ENCODE measurements at regions not wholly inside any gene's neighbourhood (a gene's known extent, or its start where the extent isn't known, plus 50 kb on each side); places are given as distances from the start of the nearest gene placed in this dataset.

- Mint-ChIP-seq H3K9me3 (peaks cover 6% of the 10 kb centered on the region), H3K27ac (no peak overlapping the region), H3K4me1 (no peaks in the 10 kb centered on the region), H3K4me3 (no peak overlapping the region), H3K36me3 (ENCODE audit: low read depth) (no peaks in the 10 kb centered on the region), H3K27me3 (ENCODE audit: low read depth) (no peaks in the 10 kb centered on the region)
- TF ChIP-seq CTCF (IDR thresholded peaks at IDR 0.05; ENCODE audit: unreplicated experiment in 3 of 3), result no peak
Observed at GRCh38 chr2:58688813-58689212, 447.7 kb upstream of the FANCL start.

- H3K36me3 Mint-ChIP-seq (ENCODE audit: low read depth), result no peaks in the 10 kb centered on the region
- H3K4me1 Mint-ChIP-seq, result no peaks in the 10 kb centered on the region
- H3K27me3 Mint-ChIP-seq (ENCODE audit: low read depth), result no peaks in the 10 kb centered on the region
- no peak overlapping the region for H3K4me3 Mint-ChIP-seq
- peaks cover 6% of the 10 kb centered on the region for H3K9me3 Mint-ChIP-seq
- no peak overlapping the region for H3K27ac Mint-ChIP-seq
- TF ChIP-seq CTCF (IDR thresholded peaks at IDR 0.05; ENCODE audit: unreplicated experiment in 3 of 3), result no peak
Observed at GRCh38 chr2:58686776-58687175, 445.7 kb upstream of the FANCL start.

DNA sequence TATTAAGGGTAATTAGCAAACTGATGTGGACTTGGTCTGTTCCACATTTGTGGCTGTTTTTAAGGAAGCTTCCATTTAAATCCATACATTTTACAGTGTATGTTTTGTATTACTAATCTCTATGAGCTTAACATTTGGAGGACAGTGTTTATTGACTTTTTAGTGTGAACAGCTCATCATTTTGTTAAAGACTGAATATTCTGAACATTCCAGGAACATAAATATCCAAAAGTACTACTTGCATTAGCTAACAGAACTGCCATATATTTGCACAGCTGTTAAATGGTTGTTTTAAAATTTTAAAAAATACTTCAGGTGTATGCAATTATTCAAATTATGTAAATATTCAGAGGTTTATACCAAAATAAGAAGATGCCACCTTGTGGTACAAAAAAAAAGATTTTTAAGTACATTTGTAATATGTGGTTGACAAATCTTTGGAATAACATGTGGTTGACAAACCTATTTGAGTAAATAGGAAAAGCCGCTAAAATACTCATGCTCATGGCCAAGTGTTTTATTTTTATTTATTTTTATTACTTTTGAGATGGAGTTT, 439.7 kb upstream of the FANCL start:
- H3K9me3 Mint-ChIP-seq, result no peaks in the 10 kb centered on the region
- no peaks in the 10 kb centered on the region for H3K36me3 Mint-ChIP-seq (ENCODE audit: low read depth)
- H3K4me1 Mint-ChIP-seq, result no peaks in the 10 kb centered on the region
- peak in 1 of 3 experiments; percentile 17 for TF ChIP-seq CTCF (IDR thresholded peaks at IDR 0.05; ENCODE audit: unreplicated experiment in 3 of 3)
- no peaks in the 10 kb centered on the region for H3K27me3 Mint-ChIP-seq (ENCODE audit: low read depth)
- H3K4me3 Mint-ChIP-seq, result no peak overlapping the region
- H3K27ac Mint-ChIP-seq, result no peak overlapping the region

GRCh38 chr2:58677748-58678147, 436.6 kb upstream of the FANCL start:
- Mint-ChIP-seq H3K9me3 (no peaks in the 10 kb centered on the region), H3K27me3 (ENCODE audit: low read depth) (no peaks in the 10 kb centered on the region), H3K27ac (no peak overlapping the region), H3K36me3 (ENCODE audit: low read depth) (no peaks in the 10 kb centered on the region), H3K4me3 (no peak overlapping the region), H3K4me1 (no peaks in the 10 kb centered on the region)
- TF ChIP-seq CTCF (IDR thresholded peaks at IDR 0.05; ENCODE audit: unreplicated experiment in 3 of 3), result no peak

DNA sequence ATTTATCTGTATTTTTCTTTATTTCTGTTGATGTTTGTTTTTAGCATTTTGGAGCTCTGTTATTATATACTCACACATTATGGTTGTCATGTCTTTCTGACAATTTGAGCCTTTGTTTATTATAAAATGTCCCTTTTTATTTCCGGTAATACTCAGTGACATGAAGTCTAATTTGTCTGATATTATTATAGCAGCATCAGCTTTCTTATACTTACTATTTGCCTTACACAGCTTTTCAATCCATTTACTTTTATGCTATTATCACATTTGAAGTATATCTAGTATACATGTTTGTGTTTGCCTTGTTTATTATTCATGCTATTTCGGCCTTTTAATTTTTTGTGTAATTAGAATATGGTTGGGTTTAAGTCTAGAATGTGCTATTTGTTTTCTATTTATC, 430.6 kb upstream of the FANCL start:
- no peak for TF ChIP-seq CTCF (IDR thresholded peaks at IDR 0.05; ENCODE audit: unreplicated experiment in 3 of 3)
- Mint-ChIP-seq H3K9me3 (peaks cover 2% of the 10 kb centered on the region), H3K36me3 (ENCODE audit: low read depth) (no peaks in the 10 kb centered on the region), H3K27me3 (ENCODE audit: low read depth) (no peaks in the 10 kb centered on the region), H3K27ac (no peak overlapping the region), H3K4me1 (no peaks in the 10 kb centered on the region), H3K4me3 (no peak overlapping the region)

DNA sequence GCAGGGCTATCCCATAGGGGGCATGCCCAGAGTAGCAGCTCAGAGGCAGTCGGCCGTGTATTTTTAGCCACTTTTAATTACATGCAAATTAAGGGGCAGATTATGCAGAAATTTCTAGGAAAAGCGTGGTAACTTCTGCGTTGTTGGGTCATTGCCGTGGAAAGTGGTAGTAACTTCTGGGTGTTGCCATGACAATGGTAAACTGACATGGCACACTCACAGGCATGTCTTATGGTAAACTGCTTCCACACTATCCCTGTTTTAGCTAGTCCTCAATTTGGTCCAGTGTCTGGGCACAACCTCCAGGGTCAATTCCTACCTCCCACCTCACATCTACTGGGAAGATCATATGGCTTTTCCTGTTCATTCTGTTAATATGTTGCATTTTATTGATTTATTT, 428.9 kb upstream of the FANCL start:
- TF ChIP-seq CTCF (IDR thresholded peaks at IDR 0.05; ENCODE audit: unreplicated experiment in 3 of 3), result no peak
- no peak overlapping the region for H3K27ac Mint-ChIP-seq
- H3K4me3 Mint-ChIP-seq, result no peak overlapping the region
- H3K36me3 Mint-ChIP-seq (ENCODE audit: low read depth), result no peaks in the 10 kb centered on the region
- peaks cover 2% of the 10 kb centered on the region for H3K9me3 Mint-ChIP-seq
- no peaks in the 10 kb centered on the region for H3K27me3 Mint-ChIP-seq (ENCODE audit: low read depth)
- no peaks in the 10 kb centered on the region for H3K4me1 Mint-ChIP-seq

Data from nephron (organoid).